ENCODE measurements at regions not wholly inside any gene's neighbourhood (a gene's known extent, or its start where the extent isn't known, plus 50 kb on each side); places are given as distances from the start of the nearest gene placed in this dataset.

DNA sequence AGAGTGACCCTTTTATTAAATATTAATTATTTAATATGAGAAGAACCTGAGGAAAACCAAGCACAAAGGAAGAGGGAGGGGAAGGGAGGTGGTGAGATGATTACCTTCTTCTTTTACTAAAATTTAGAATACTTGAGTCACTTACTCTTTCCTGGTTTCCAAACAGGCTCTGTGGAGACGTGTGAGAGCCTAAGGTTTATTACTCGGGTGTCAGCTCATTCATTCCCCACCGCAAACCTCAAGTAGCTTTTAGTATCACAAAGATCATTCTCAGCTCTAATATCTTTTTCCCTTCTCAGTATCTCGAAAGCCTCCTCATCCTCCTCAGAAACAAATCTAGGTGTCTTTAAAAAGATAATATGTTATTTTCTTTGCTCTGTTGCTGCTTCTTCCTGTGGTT, 497.2 kb upstream of the JARID2 start:
- TF ChIP-seq, protein P1, sequence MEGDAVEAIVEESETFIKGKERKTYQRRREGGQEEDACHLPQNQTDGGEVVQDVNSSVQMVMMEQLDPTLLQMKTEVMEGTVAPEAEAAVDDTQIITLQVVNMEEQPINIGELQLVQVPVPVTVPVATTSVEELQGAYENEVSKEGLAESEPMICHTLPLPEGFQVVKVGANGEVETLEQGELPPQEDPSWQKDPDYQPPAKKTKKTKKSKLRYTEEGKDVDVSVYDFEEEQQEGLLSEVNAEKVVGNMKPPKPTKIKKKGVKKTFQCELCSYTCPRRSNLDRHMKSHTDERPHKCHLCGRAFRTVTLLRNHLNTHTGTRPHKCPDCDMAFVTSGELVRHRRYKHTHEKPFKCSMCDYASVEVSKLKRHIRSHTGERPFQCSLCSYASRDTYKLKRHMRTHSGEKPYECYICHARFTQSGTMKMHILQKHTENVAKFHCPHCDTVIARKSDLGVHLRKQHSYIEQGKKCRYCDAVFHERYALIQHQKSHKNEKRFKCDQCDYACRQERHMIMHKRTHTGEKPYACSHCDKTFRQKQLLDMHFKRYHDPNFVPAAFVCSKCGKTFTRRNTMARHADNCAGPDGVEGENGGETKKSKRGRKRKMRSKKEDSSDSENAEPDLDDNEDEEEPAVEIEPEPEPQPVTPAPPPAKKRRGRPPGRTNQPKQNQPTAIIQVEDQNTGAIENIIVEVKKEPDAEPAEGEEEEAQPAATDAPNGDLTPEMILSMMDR (IDR thresholded peaks at IDR 0.05): no peak
- TF ChIP-seq POLR2A (IDR thresholded peaks at IDR 0.05) (no peak), EP300 (IDR thresholded peaks at IDR 0.05) (no peak)
